H1 (cell line): ENCODE measurements at regions not wholly inside any gene's neighbourhood (a gene's known extent, or its start where the extent isn't known, plus 50 kb on each side); places are given as distances from the start of the nearest gene placed in this dataset.

Experiments
- CTCF ChIA-PET: fragments of 300-600 bp; sonication (Branson Sonifier 250); formaldehyde crosslinking; loops from one replicate; lab custom pipeline; 2021; ENCODE audit not compliant: partially characterized antibody; lab: Charles Lee
- POLR2A ChIA-PET: fragments of 300-600 bp; sonication (Branson Sonifier 250); formaldehyde crosslinking; loops from one replicate; lab custom pipeline; 2021; ENCODE audit warnings: inconsistent platforms; ENCODE audit not compliant: partially characterized antibody; lab: Charles Lee
- DNase-seq, 2 experiments: peaks; one replicate each; pipeline versions ENCODE4 v3.0.0 to v3.0.0-alpha.2; 2010 to 2022; ENCODE audit warnings: low spot score in 2 of 2, low read depth in 1 of 2, mixed read lengths in 1 of 2
- FAIRE-seq: peaks from 2 replicates; lab custom pipeline; 2011; peaks lifted over from hg19 to GRCh38; lab: Jason Lieb, UNC
- H2AFZ ChIP-seq: 2 replicates; pipeline ENCODE4 v1.8.1; 2012; ENCODE audit warnings: low read length, inconsistent platforms
- H2AK5ac ChIP-seq: 2 replicates; pipeline ENCODE4 v1.6.1; 2013; ENCODE audit warnings: low read depth, low read length
- H2BK120ac ChIP-seq: replicated peaks from 2 replicates; pipeline ENCODE3; 2013; ENCODE audit warnings: low read depth, low read length, inconsistent platforms
- H2BK12ac ChIP-seq: 2 replicates; pipeline ENCODE4 v1.6.1; 2013; ENCODE audit warnings: low read depth, low read length
- H2BK15ac ChIP-seq: 2 replicates; pipeline ENCODE4 v1.6.1; 2013; ENCODE audit warnings: low read length
- H2BK20ac ChIP-seq: 2 replicates; pipeline ENCODE4 v1.6.1; 2013; ENCODE audit warnings: low read length
- H2BK5ac ChIP-seq: 2 replicates; pipeline ENCODE4 v1.6.1; 2013; ENCODE audit warnings: low read depth, low read length
- H3K14ac ChIP-seq: 2 replicates; pipeline ENCODE4 v1.6.1; 2013; ENCODE audit warnings: inconsistent platforms; ENCODE audit not compliant: insufficient read length
- H3K18ac ChIP-seq: 2 replicates; pipeline ENCODE4 v1.6.1; 2013; ENCODE audit warnings: low read length; ENCODE audit errors: extremely low read depth
- H3K23ac ChIP-seq: 2 replicates; pipeline ENCODE4 v1.6.1; 2013; ENCODE audit warnings: inconsistent platforms; ENCODE audit not compliant: insufficient read length
- H3K23me2 ChIP-seq: 2 replicates; pipeline ENCODE4 v1.6.1; 2013; ENCODE audit warnings: low read depth, low read length
- H3K27ac ChIP-seq: 2 replicates; pipeline ENCODE4 v1.6.1; 2011; ENCODE audit warnings: low read depth, low read length, inconsistent platforms
- H3K27me3 ChIP-seq, 4 experiments: replicated peaks in 1 of 4; 1 replicate in 1 of 4; 2 replicates in 3 of 4; pipeline versions ENCODE4 v1.6.1 to v1.8.1; 2011 to 2013; ENCODE audit warnings: low read length in 3 of 4, mild to moderate bottlenecking in 3 of 4, inconsistent platforms in 2 of 4, mixed read lengths in 2 of 4, moderate library complexity in 1 of 4; ENCODE audit not compliant: control insufficient read depth in 3 of 4, insufficient read depth in 3 of 4; ENCODE audit errors: extremely low read depth in 1 of 4
- H3K36me3 ChIP-seq, 4 experiments: 2 replicates each; pipeline versions ENCODE4 v1.6.1 to v1.8.1; 2011 to 2013; ENCODE audit warnings: mild to moderate bottlenecking in 4 of 4, low read length in 3 of 4, moderate library complexity in 2 of 4, control low read depth in 1 of 4, inconsistent platforms in 1 of 4; ENCODE audit not compliant: insufficient read depth in 4 of 4, control insufficient read depth in 2 of 4
- H3K4ac ChIP-seq: replicated peaks from 2 replicates; pipeline ENCODE3; 2013; ENCODE audit warnings: low read length, low read depth, mixed read lengths, inconsistent platforms; ENCODE audit not compliant: insufficient read length
- H3K4me1 ChIP-seq, 4 experiments: replicated peaks in 1 of 4; 1 replicate in 1 of 4; 2 replicates in 3 of 4; pipeline versions ENCODE4 v1.6.1 to v1.8.1; 2011 to 2013; ENCODE audit warnings: low read length in 3 of 4, inconsistent platforms in 2 of 4, mixed read lengths in 1 of 4; ENCODE audit not compliant: insufficient read depth in 4 of 4, control insufficient read depth in 3 of 4
- H3K4me2 ChIP-seq, 2 experiments: 2 replicates each; pipeline versions ENCODE4 v1.6.1 to v1.8.1; 2011 to 2013; ENCODE audit warnings: low read depth in 2 of 2, low read length in 2 of 2, control low read depth in 1 of 2, inconsistent platforms in 1 of 2, mild to moderate bottlenecking in 1 of 2; ENCODE audit not compliant: insufficient read depth in 1 of 2
- H3K4me3 ChIP-seq, 4 experiments: fragments of 200-600, 300-600 bp in 1 of 4; sonication (generic), shearing (Covaris generic), sonication (Bioruptor Twin) in 1 of 4; 2 replicates each; pipeline versions ENCODE4 v1.5.1 to v1.8.1; 2011 to 2016; ENCODE audit warnings: low read length in 4 of 4, low read depth in 3 of 4, control low read depth in 2 of 4, inconsistent platforms in 2 of 4, mild to moderate bottlenecking in 2 of 4, mixed read lengths in 1 of 4, moderate library complexity in 1 of 4; ENCODE audit not compliant: insufficient read depth in 2 of 4; ENCODE audit errors: extremely low read depth in 1 of 4
- H3K56ac ChIP-seq: replicated peaks from 2 replicates; pipeline ENCODE3; 2013; ENCODE audit warnings: low read depth, mild to moderate bottlenecking, mixed read lengths, low read length, inconsistent platforms; ENCODE audit not compliant: insufficient read length
- H3K79me1 ChIP-seq: 2 replicates; pipeline ENCODE4 v1.6.1; 2013; ENCODE audit warnings: low read depth, low read length, control low read depth
- H3K79me2 ChIP-seq, 2 experiments: 2 replicates each; pipeline versions ENCODE4 v1.6.1 to v1.8.1; 2012 to 2013; ENCODE audit warnings: low read length in 2 of 2, mild to moderate bottlenecking in 2 of 2, inconsistent platforms in 1 of 2; ENCODE audit not compliant: insufficient read depth in 2 of 2, control insufficient read depth in 1 of 2
- H3K9ac ChIP-seq, 4 experiments: replicated peaks in 1 of 4; 1 replicate in 1 of 4; 2 replicates in 3 of 4; pipeline versions ENCODE4 v1.6.1 to v1.8.1; 2011 to 2013; ENCODE audit warnings: low read depth in 3 of 4, low read length in 3 of 4, control low read depth in 2 of 4, mild to moderate bottlenecking in 2 of 4, moderate library complexity in 2 of 4, inconsistent platforms in 1 of 4; ENCODE audit errors: extremely low read depth in 1 of 4
- H3K9me3 ChIP-seq, 2 experiments: 2 replicates each; pipeline versions ENCODE4 v1.6.1 to v1.8.1; 2012 to 2013; ENCODE audit warnings: mild to moderate bottlenecking in 2 of 2, moderate library complexity in 2 of 2, control low read depth in 1 of 2, inconsistent platforms in 1 of 2, low read depth in 1 of 2, low read length in 1 of 2, mixed read lengths in 1 of 2; ENCODE audit not compliant: insufficient read depth in 2 of 2
- H4K20me1 ChIP-seq, 2 experiments: replicated peaks in 1 of 2; 2 replicates each; pipeline versions ENCODE3 to v1.8.1; 2011 to 2013; ENCODE audit warnings: inconsistent platforms in 2 of 2, low read length in 2 of 2, mild to moderate bottlenecking in 1 of 2; ENCODE audit not compliant: insufficient read depth in 2 of 2, control insufficient read depth in 1 of 2
- H4K5ac ChIP-seq: 2 replicates; pipeline ENCODE4 v1.6.1; 2013; ENCODE audit warnings: low read length, low read depth, mixed read lengths, inconsistent platforms; ENCODE audit not compliant: insufficient read length
- H4K8ac ChIP-seq: 2 replicates; pipeline ENCODE4 v1.8.0; 2013; ENCODE audit warnings: mild to moderate bottlenecking, moderate library complexity, low read length, inconsistent platforms; ENCODE audit not compliant: insufficient read depth; ENCODE audit errors: extremely low read depth
- H4K91ac ChIP-seq: replicated peaks from 2 replicates; pipeline ENCODE3; 2013; ENCODE audit warnings: low read length, mixed read lengths, inconsistent platforms; ENCODE audit not compliant: insufficient read length
- CEBPB ChIP-seq: IDR thresholded peaks from 2 replicates; pipeline ENCODE4 v1.6.1; 2012; ENCODE audit warnings: low read depth, low read length
- CHD1 ChIP-seq: IDR thresholded peaks from 2 replicates; pipeline ENCODE4 v1.6.1; 2012; ENCODE audit warnings: low read depth, low read length, improper control_type of control experiment
- CTCF ChIP-seq, 3 experiments: IDR thresholded peaks; 1 replicate in 2 of 3; 2 replicates in 1 of 3; pipeline versions ENCODE4 v1.5.1 to v1.6.1; 2011; ENCODE audit warnings: low read length in 3 of 3, mild to moderate bottlenecking in 3 of 3, inconsistent platforms in 2 of 3, low read depth in 1 of 3, moderate library complexity in 1 of 3; ENCODE audit not compliant: insufficient read depth in 1 of 3; ENCODE audit errors: control extremely low read depth in 1 of 3
- E2F6 ChIP-seq: IDR thresholded peaks from 2 replicates; pipeline ENCODE4 v1.6.1; 2012; ENCODE audit warnings: inconsistent platforms
- NANOG ChIP-seq: IDR thresholded peaks from 2 replicates; pipeline ENCODE4 v1.6.1; 2011; ENCODE audit warnings: low read length, low read depth, mild to moderate bottlenecking, inconsistent platforms; ENCODE audit not compliant: insufficient read depth, poor library complexity, severe bottlenecking
- NRF1 ChIP-seq: IDR thresholded peaks from 2 replicates; pipeline ENCODE4 v1.6.1; 2011; ENCODE audit warnings: mild to moderate bottlenecking, low read depth, low read length, improper control_type of control experiment
- RFX5 ChIP-seq: IDR thresholded peaks from 2 replicates; pipeline ENCODE4 v1.6.1; 2011; ENCODE audit warnings: low read depth, low read length, improper control_type of control experiment, borderline replicate concordance
- SIRT6 ChIP-seq: IDR thresholded peaks from one replicate; pipeline ENCODE4 v1.7.1; 2012; ENCODE audit warnings: low read length, inconsistent platforms
- WGBS, 2 experiments: shearing (Covaris generic) in 1 of 2; methylation state at CpG; one replicate each; pipeline versions ENCODE4 v1.1.6 to v1.1.7; 2013 to 2015; ENCODE audit warnings: low lambda C conversion rate in 2 of 2, mixed read lengths in 2 of 2, inconsistent platforms in 1 of 2, low coverage in 1 of 2, missing lambda C conversion rate in 1 of 2; ENCODE audit not compliant: insufficient replicate concordance in 2 of 2, insufficient coverage in 1 of 2, insufficient read length in 1 of 2; ENCODE audit errors: extremely low coverage in 1 of 2, missing lambda C conversion rate in 1 of 2; 5-methylcytosine and 5-hydroxymethylcytosine counted together

- ChIA-PET POLR2A (no interaction called here), CTCF (interaction anchor here (0.6 to 1.5 kb wide), 3 partner anchors 8 to 13 kb away, joined by 3 to 5 read pairs (median 4); no protein-coding TSS in a partner anchor)
- DNase-seq (no peak), FAIRE-seq (no peak)
- H3K79me1 ChIP-seq: no peaks in the 10 kb centered on the region
- no peak overlapping the region for H2AFZ ChIP-seq
- H3K9me3 ChIP-seq: no peaks in the 10 kb centered on the region
- H3K14ac ChIP-seq: no peak overlapping the region
- no peak overlapping the region for H3K9ac ChIP-seq
- no peak overlapping the region for H3K23ac ChIP-seq
- no peak overlapping the region for H3K56ac ChIP-seq
- H4K8ac ChIP-seq: no peak overlapping the region
- no peaks in the 10 kb centered on the region for H3K36me3 ChIP-seq
- no peak overlapping the region for H2AK5ac ChIP-seq
- no peak overlapping the region for H2BK15ac ChIP-seq
- H4K20me1 ChIP-seq: no peaks in the 10 kb centered on the region
- no peaks in the 10 kb centered on the region for H3K4me1 ChIP-seq
- H3K18ac ChIP-seq: no peak overlapping the region
- no peak overlapping the region for H2BK5ac ChIP-seq
- no peak overlapping the region for H2BK120ac ChIP-seq
- H4K91ac ChIP-seq: no peak overlapping the region
- H3K27ac ChIP-seq: no peak overlapping the region
- H4K5ac ChIP-seq: no peak overlapping the region
- no peaks in the 10 kb centered on the region for H3K79me2 ChIP-seq
- no peak overlapping the region for H3K4me3 ChIP-seq
- H3K27me3 ChIP-seq: no peaks in the 10 kb centered on the region
- no peak overlapping the region for H3K4me2 ChIP-seq
- H2BK20ac ChIP-seq: no peak overlapping the region
- no peaks in the 10 kb centered on the region; the same call in 1 of the 2 replicates for H3K23me2 ChIP-seq
- H3K4ac ChIP-seq: no peak overlapping the region
- H2BK12ac ChIP-seq: no peak overlapping the region
- 96% methylated on average over 2 of the region's 2 CpGs; no CpG with 5 or more reads in 1 of the 2 experiments for WGBS, 2 experiments
- TF ChIP-seq NRF1 (no peak), E2F6 (no peak), CHD1 (no peak), RFX5 (no peak), CTCF (IDR thresholded peaks at IDR 0.05; ENCODE audit: control extremely low read depth in 1 of 3, insufficient read depth in 1 of 3, low read depth in 1 of 3, low read length in 3 of 3) (no peak), SIRT6 (no peak), CEBPB (no peak), NANOG (no peak)
Observed at GRCh38 chr4:45679411-45679810, 444.4 kb downstream of the GABRG1 start.
